ENCODE measurements at regions not wholly inside any gene's neighbourhood (a gene's known extent, or its start where the extent isn't known, plus 50 kb on each side); places are given as distances from the start of the nearest gene placed in this dataset.

DNA sequence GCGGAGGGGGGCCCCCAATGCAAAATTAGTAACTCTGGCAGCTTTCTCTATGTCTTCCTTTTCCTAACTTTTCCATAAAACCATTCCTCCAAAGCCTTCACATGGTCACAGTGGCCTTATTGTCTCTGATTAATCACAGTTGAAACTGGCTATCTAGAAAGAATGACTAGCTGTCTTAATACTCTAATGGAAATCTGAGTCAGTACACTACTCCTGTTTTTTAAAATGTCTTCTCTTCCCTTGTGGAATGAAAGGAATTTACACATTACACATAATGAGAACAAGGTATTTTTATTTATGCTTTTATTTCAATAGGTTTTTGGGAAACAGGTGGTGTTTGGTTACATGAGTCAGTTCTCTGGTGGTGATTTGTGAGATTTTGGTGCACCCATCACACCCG lies 66.3 kb upstream of the PUDP start:
- intact Hi-C loops (cut with DNase I) = no loop called here
- Histone ChIP-seq H3K4me3 (no peak overlapping the region), H3K27ac (no peak overlapping the region), H3K9me3 (no peaks in the 10 kb centered on the region), H3K27me3 (no peaks in the 10 kb centered on the region), H3K36me3 (no peaks in the 10 kb centered on the region), H3K4me1 (no peaks in the 10 kb centered on the region)
- ATAC-seq (no peak), DNase-seq (no peak)
- TF ChIP-seq, protein P1, sequence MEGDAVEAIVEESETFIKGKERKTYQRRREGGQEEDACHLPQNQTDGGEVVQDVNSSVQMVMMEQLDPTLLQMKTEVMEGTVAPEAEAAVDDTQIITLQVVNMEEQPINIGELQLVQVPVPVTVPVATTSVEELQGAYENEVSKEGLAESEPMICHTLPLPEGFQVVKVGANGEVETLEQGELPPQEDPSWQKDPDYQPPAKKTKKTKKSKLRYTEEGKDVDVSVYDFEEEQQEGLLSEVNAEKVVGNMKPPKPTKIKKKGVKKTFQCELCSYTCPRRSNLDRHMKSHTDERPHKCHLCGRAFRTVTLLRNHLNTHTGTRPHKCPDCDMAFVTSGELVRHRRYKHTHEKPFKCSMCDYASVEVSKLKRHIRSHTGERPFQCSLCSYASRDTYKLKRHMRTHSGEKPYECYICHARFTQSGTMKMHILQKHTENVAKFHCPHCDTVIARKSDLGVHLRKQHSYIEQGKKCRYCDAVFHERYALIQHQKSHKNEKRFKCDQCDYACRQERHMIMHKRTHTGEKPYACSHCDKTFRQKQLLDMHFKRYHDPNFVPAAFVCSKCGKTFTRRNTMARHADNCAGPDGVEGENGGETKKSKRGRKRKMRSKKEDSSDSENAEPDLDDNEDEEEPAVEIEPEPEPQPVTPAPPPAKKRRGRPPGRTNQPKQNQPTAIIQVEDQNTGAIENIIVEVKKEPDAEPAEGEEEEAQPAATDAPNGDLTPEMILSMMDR (IDR thresholded peaks at IDR 0.05) = no peak
- 81 to 93% methylated on average over 2 of the region's 2 CpGs for WGBS, 2 donors

- DNase-seq = no peak
- H3K27me3 ChIP-seq = no peaks in the 10 kb centered on the region
- intact Hi-C loops (cut with DNase I) = no loop called here
- WGBS, 2 donors = 28 to 65% methylated on average over 2 of the region's 2 CpGs
- H3K4me1 ChIP-seq = no peaks in the 10 kb centered on the region
- H3K9me3 ChIP-seq = no peaks in the 10 kb centered on the region
- TF ChIP-seq, protein P1 (IDR thresholded peaks at IDR 0.05) = no peak
- H3K4me3 ChIP-seq = no peak overlapping the region
- H3K27ac ChIP-seq = no peak overlapping the region
- no peaks in the 10 kb centered on the region for H3K36me3 ChIP-seq
- no peak for ATAC-seq
Measured at GRCh38 chrX:7205037-7205577, 57.2 kb upstream of the PUDP start.

GRCh38 chrX:7204619-7205018 lies 56.7 kb upstream of the PUDP start:
- DNase-seq = no peak
- Histone ChIP-seq H3K27ac (no peak overlapping the region), H3K27me3 (no peaks in the 10 kb centered on the region), H3K4me1 (no peaks in the 10 kb centered on the region), H3K36me3 (no peaks in the 10 kb centered on the region), H3K4me3 (no peak overlapping the region), H3K9me3 (no peaks in the 10 kb centered on the region)
- no peak for ATAC-seq
- intact Hi-C loops (cut with DNase I) = no loop called here
- 89% methylated on average over 1 of the region's 1 CpG for WGBS, 2 donors
- TF ChIP-seq, protein P1 (IDR thresholded peaks at IDR 0.05) = no peak

- Histone ChIP-seq H3K9me3 (no peaks in the 10 kb centered on the region), H3K27me3 (no peaks in the 10 kb centered on the region), H3K4me1 (no peaks in the 10 kb centered on the region), H3K36me3 (no peaks in the 10 kb centered on the region), H3K27ac (no peak overlapping the region), H3K4me3 (no peak overlapping the region)
- no peak for ATAC-seq
- TF ChIP-seq, protein P1 (IDR thresholded peaks at IDR 0.05) = no peak
- 94 to 97% methylated on average over 3 of the region's 3 CpGs for WGBS, 2 donors
- intact Hi-C loops (cut with DNase I) = no loop called here
- no peak for DNase-seq
Measured at GRCh38 chrX:7202206-7202605, 54.3 kb upstream of the PUDP start.

All from heart right ventricle (tissue), 16 donors.